ENCODE measurements at regions not wholly inside any gene's neighbourhood (a gene's known extent, or its start where the extent isn't known, plus 50 kb on each side); places are given as distances from the start of the nearest gene placed in this dataset.
"Not testable (repeated sequence)": the region's sequence is repeated elsewhere in the genome, so short reads cannot be mapped to it uniquely, and the experiment has no call there.

DNA sequence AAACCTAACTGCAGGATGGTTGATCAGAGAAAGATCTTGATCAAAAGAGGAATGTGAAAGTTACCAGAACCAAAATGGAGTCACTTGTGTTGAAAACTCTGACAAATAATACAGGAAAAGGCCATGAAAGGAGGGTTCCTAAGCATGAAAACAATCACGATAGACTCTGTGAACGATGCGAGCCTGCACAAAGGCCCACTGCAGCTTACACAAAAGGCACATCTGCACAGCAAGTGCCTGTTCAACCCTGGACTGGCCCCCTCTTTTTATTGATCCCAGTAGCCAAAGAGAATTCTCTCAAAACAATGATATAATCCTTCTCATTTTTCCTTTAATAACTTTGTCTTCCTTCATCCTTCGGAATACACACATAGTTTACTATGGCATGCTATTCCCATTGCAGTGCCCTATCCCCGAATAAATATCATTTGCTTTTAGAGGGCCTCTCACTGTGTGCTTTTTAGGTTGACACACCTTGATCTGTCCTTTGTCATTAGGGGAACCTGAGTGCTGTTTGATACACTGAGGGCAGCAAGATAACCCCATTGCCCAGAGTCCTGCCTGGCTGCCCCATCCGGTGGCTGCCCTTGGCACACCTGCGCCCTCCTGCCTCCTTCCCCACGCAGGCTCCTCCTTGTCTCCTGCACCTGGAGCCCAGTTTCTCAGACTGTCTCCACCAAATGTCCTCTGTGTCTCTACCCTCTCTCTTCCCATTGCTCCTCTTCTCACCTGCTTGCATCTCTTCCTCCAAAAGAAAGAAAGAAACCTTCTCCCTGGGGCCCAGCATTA lies 98.3 kb upstream of the FRMD1 start:
- no peak for DNase-seq (ENCODE audit: low read depth)
- no peak overlapping the region for H3K4me3 ChIP-seq (replicated peaks; ENCODE audit: low read depth, low read length)
- TF ChIP-seq, protein P1, sequence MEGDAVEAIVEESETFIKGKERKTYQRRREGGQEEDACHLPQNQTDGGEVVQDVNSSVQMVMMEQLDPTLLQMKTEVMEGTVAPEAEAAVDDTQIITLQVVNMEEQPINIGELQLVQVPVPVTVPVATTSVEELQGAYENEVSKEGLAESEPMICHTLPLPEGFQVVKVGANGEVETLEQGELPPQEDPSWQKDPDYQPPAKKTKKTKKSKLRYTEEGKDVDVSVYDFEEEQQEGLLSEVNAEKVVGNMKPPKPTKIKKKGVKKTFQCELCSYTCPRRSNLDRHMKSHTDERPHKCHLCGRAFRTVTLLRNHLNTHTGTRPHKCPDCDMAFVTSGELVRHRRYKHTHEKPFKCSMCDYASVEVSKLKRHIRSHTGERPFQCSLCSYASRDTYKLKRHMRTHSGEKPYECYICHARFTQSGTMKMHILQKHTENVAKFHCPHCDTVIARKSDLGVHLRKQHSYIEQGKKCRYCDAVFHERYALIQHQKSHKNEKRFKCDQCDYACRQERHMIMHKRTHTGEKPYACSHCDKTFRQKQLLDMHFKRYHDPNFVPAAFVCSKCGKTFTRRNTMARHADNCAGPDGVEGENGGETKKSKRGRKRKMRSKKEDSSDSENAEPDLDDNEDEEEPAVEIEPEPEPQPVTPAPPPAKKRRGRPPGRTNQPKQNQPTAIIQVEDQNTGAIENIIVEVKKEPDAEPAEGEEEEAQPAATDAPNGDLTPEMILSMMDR (IDR thresholded peaks at IDR 0.05; ENCODE audit: low read length, missing control alignments): no peak

DNA sequence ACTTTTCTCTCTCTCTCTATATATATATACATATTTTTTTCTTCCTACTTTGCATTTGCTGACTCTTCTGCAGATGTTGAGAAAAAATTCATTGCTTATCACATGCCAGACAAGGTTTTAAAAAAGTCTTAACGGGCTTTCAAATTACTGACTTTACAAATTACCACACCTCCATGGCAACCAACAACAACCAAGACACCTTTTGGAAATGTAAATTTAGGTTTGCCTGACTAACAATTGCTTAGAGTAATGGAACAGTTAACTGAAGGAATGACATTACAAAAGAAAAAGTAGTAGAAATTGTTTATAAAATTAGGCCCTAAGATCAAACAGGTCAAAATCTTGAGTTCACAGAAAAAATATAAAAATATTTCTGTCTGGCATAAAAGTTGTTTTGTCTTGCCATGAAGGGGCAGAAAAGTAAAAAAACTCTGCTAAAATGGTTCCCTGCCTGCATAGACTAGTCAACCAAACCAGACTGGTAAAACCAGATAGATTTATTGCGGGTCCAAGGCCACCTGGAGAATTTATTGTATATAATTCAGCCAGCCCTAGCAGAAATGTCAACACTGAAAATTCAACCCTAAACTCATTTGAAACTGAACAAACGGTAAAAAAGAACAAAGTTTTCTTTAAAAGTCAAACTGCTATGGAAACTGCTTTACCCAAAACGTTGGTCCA lies 92.8 kb upstream of the FRMD1 start:
- TF ChIP-seq, protein P1 (IDR thresholded peaks at IDR 0.05; ENCODE audit: low read length, missing control alignments): no peak
- DNase-seq (ENCODE audit: low read depth): no peak
- no peak overlapping the region for H3K4me3 ChIP-seq (replicated peaks; ENCODE audit: low read depth, low read length)

DNA sequence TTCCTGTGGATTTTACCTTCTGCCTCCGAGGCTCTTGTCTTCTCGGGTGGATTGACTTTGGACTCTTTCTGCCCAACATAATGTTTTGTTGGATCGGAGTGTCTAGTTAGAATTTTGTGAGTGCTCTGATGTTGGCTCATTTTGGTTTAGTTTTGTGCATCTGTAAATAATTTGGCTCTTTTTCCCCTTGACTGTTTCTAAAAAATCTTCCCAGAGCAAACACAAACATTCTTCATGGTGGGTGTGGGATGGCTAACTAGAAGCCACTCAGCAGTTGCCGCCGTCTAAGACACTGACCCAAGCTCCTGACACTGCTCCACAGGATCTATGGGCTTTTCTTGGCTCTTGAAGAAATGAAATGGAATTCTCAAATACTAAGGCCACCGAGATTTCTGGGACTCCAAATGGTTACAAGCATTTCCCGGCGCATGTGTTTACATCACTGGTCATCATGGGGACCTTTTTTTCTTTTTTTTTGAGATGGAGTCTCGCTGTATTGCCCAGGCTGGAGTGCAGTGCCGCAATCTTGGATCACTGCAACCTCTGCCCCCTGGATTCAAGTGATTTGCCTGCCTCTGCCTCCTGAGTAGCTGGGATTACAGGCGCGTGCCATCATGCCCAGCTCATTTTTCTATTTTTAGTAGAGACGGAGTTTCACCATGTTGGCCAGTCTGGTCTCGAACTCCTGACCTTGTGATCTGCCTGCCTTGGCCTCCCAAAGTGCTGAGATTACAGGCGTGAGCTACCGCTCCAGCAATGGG lies 92.0 kb upstream of the FRMD1 start:
- TF ChIP-seq, protein P1 (IDR thresholded peaks at IDR 0.05; ENCODE audit: low read length, missing control alignments): no peak
- no peak overlapping the region for H3K4me3 ChIP-seq (replicated peaks; ENCODE audit: low read depth, low read length)
- no peak for DNase-seq (ENCODE audit: low read depth)

DNA sequence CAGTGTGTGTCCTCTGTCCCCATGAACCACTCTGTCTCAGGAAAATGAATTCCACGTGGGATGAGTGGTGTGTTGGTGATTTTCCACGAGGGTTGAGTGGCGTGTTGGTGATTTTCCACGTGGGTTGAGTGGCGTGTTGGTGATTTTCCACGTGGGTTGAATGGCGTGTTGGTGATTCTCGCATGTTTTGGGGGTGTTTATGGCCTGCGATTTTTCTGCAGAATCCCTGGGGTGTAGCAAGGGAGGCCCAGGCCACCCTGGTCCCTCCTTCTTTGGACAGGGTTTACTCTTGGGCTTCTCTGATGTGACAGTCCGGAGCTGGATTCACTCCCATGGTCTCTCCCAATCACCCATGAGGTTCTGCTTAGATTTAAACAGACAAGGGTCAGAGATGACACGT lies 90.6 kb upstream of the FRMD1 start:
- H3K4me3 ChIP-seq (replicated peaks; ENCODE audit: low read depth, low read length): no peak overlapping the region
- TF ChIP-seq, protein P1 (IDR thresholded peaks at IDR 0.05; ENCODE audit: low read length, missing control alignments): no peak
- no peak for DNase-seq (ENCODE audit: low read depth)

DNA sequence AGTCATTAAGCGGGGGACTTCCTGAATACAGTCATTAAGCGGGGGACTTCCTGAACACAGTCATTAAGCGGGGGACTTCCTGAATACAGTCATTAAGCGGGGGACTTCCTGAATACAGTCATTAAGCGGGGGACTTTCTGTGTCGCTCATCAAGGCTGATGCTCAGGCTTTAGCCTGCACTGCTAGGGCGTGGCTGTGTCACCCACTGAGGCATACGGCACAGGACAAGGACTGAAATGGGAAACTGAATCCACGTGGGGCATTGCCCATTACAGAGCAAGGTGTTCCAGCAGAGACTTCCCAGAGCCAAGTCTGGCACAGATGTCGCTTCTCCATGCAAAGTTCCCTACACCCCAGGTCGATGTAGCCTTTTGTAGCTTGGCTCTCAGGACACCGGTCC lies 89.9 kb upstream of the FRMD1 start:
- DNase-seq (ENCODE audit: low read depth); H3K4me3 ChIP-seq (replicated peaks; ENCODE audit: low read depth, low read length): not testable (repeated sequence)

DNA sequence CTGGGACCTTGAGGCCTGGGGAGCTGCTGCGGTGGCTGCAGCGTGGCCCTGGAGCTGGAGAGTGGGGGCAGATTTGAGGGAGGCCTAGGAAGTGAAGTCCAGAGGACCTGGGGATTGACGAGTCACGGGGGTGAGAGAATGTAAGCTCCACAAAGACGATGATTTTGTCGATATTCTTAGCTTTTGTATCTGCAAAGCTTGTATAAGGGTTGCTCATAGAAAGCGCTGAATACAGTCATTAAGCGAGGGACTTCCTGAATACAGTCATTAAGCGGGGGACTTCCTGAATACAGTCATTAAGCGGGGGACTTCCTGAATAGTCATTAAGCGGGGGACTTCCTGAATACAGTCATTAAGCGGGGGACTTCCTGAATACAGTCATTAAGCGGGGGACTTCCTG lies 89.3 kb upstream of the FRMD1 start:
- not testable (repeated sequence) for H3K4me3 ChIP-seq (replicated peaks; ENCODE audit: low read depth, low read length); DNase-seq (ENCODE audit: low read depth)

DNA sequence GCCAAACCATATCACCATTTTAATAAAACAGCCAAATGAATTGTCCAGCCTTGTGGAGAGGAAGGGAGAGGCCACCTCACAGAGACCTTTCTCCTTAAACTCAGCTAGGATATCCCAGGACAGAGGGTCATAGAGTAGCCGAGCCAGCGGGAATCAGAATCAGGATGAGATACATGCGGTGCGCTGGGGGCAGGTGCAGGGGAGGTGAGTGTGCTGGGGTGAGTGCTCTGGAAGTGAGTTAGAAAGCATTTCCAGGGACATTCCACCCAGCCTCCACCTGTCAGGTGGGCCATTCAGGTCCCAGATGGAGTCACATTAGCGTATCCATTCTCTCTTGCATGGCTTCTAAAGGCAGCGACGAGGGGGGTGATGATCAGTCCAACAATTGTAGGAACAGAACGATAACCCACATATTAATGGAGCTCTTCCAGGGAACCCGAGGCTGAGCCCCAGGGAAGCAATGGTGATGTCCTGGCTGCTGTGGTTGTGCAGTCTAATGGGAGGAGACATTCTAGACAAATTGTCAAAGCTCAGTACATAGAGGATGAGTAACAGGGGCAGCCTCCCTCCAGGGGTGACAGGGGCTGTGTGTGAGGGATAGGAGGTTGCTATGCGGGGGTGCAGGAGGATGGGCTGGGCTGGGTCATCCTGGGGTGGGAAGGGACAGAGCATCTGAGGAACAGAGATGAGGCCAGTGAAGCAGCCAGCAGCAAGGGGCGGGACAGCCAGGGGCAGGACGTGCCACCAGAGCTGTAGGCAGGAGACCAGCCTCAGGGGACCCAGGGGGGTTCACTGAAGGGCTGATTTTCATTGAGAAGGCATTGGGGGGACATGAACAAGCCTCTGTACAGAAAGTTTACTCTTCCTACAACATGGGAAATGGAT lies 88.7 kb upstream of the FRMD1 start:
- TF ChIP-seq, protein P1 (IDR thresholded peaks at IDR 0.05; ENCODE audit: low read length, missing control alignments): no peak
- no peak overlapping the region for H3K4me3 ChIP-seq (replicated peaks; ENCODE audit: low read depth, low read length)

More for the DNA sequence above, 88.7 kb upstream of the FRMD1 start:
- no peak for DNase-seq (ENCODE audit: low read depth)
